ENCODE measurements at regions not wholly inside any gene's neighbourhood (a gene's known extent, or its start where the extent isn't known, plus 50 kb on each side); places are given as distances from the start of the nearest gene placed in this dataset.
A peak's percentile ranks its signal among the peaks of the same experiment; 100 is the strongest.
"Not testable (repeated sequence)": the region's sequence is repeated elsewhere in the genome, so short reads cannot be mapped to it uniquely, and the experiment has no call there.

- no peak for DNase-seq (ENCODE audit: low spot score)
Measured at GRCh38 chr4:181119186-181119585, 1124.0 kb upstream of the TENM3 start.

- DNase-seq (ENCODE audit: low spot score) = no peak
Measured at GRCh38 chr4:181121733-181122132, 1121.5 kb upstream of the TENM3 start.

- DNase-seq (ENCODE audit: low spot score) = no peak
Measured at GRCh38 chr4:181127171-181127570, 1116.0 kb upstream of the TENM3 start.

GRCh38 chr4:181130317-181130716 is 1112.9 kb upstream of the TENM3 start:
- DNase-seq (ENCODE audit: low spot score) = not testable (repeated sequence)

GRCh38 chr4:181137351-181137750 is 1105.9 kb upstream of the TENM3 start:
- DNase-seq (ENCODE audit: low spot score) = no peak

- no peak for DNase-seq (ENCODE audit: low spot score)
Measured at GRCh38 chr4:181138116-181138515, 1105.1 kb upstream of the TENM3 start.

- DNase-seq (ENCODE audit: low spot score) = no peak
Measured at GRCh38 chr4:181140037-181140603, 1103.1 kb upstream of the TENM3 start.

DNA sequence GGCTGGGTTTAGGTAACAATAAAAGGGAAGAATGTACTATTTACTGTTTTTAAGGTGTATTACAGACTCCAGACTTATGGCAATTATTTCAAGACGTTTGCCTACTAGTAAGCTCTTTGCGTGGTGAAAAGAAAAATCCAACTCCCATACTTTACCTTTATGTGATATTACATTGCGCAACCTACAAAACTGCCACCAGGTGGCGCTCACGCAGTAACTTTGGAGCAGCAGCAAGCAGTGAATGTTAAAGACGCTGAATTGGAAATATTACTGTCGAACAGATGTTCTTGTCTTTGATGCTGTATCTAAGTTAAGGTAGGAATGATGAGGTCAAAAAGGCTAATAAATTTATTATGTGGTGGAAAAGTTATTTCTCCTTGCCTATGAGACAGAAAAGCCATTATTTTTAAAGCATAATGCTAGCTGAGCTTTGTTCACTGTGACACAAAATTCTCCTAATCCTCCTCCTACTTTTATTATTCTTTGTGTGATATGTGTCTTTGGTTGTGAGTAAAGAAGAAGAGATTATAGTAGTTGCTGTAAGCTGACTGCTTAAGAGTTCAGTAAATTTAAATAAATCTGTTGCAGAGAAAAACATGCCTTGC is 1099.8 kb upstream of the TENM3 start:
- peak; percentile 83 for DNase-seq (ENCODE audit: low spot score)

DNA sequence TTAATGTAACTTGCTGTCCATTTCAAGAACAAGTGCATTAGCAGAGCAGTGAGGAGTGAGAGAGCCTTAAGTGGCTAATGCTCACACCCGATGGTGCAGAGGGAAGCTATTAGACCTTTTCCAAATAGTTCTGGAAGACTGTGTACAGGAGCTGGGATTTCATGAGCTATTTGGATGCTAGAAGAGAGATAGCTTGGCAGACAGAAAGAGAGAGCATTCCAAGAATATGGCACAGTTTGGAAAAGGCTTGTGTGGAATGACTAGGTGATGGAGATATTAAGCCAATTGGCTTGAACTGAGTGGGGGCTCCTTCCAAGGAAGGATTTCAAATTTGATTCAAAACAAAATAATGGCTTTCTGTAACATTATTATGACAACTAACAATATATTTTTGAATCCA is 1097.2 kb upstream of the TENM3 start:
- DNase-seq (ENCODE audit: low spot score) = peak; percentile 91

GRCh38 chr4:181147416-181147951 is 1095.7 kb upstream of the TENM3 start:
- DNase-seq (ENCODE audit: low spot score) = peak; percentile 89

DNA sequence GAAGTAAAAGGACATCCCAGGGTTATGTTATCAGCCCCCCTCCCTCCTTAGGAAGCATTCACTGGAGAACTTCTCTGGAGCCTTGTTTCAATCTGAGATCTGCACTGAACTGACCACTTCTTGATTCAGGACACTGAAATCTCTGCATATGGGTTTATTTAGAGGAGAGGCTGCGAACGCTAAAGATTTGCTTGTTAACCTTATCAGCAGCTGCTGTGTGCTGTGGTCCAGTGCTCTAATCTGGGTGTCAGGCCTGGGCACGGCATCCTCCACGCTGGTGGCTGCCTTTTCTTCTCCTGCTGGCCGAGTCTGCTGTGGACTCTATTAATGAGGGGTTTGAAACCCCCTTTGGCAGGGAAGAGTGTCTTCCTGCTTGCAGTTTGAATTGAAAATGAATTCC is 1094.7 kb upstream of the TENM3 start:
- no peak for DNase-seq (ENCODE audit: low spot score)

GRCh38 chr4:181150191-181150590 is 1093.0 kb upstream of the TENM3 start:
- DNase-seq (ENCODE audit: low spot score) = peak; percentile 11

GRCh38 chr4:181151856-181152255 is 1091.3 kb upstream of the TENM3 start:
- no peak for DNase-seq (ENCODE audit: low spot score)

- DNase-seq (ENCODE audit: low spot score) = no peak
Measured at GRCh38 chr4:181157647-181158046, 1085.6 kb upstream of the TENM3 start.

GRCh38 chr4:181158971-181159370 is 1084.2 kb upstream of the TENM3 start:
- no peak for DNase-seq (ENCODE audit: low spot score)

- no peak for DNase-seq (ENCODE audit: low spot score)
Measured at GRCh38 chr4:181161669-181162068, 1081.5 kb upstream of the TENM3 start.

DNA sequence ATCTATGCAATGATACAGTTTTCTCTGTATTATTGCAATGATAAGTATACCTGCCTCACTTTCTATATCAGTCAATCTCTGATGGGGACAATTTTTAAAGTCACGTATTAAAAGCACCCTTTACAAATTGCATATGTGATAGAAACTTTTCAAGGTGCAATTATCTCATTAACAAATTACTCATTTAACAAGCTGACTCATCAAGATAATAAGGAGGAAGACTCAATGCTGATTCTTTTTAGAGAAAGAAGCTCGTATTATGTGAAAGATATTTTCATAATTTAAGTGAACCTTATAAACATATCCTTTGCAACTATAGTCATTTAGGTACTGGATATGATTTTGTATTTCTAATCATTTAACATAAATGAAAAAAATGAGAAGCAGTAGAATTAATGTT is 1080.9 kb upstream of the TENM3 start:
- DNase-seq (ENCODE audit: low spot score) = no peak

GRCh38 chr4:181162676-181163075 is 1080.5 kb upstream of the TENM3 start:
- DNase-seq (ENCODE audit: low spot score) = no peak

GRCh38 chr4:181166742-181167399 is 1076.3 kb upstream of the TENM3 start:
- DNase-seq (ENCODE audit: low spot score) = no peak

DNA sequence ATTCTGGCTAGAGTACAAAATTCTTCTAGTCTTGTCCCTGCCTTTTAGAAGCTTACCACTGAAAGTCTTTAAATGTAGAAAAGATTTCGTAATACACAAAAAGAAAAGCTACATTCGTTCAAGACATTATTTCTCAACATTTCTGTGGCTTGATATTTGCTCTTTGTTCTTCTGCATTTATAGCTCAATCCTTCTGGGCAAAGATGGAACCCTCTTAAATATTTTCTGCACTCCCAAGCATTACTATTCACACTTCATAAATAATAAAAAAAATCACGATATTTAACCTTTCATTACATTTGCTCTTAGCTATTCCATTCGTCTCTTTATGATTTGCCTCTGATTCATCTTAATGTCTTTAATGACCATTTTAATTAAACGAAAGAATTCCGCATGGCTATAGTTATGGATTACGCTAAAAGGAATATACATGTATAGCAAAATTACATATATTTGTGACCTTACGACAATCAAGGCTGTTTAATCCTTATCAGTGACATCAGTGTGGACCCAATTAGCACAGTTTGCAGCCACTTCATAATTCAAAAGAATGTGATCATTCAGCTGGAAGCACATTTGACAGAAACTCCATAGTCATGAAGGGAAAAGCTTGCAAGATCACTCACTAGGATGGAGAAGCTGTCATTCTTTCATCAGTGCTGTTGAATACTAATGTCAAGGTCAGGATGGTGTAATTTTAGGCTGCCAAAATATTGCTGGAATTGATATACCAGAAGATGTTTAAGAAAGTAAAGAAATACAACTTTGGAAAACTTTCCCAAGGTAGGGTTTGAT is 1075.0 kb upstream of the TENM3 start:
- no peak for DNase-seq (ENCODE audit: low spot score)

GRCh38 chr4:181173046-181173445 is 1070.2 kb upstream of the TENM3 start:
- DNase-seq (ENCODE audit: low spot score) = no peak

DNA sequence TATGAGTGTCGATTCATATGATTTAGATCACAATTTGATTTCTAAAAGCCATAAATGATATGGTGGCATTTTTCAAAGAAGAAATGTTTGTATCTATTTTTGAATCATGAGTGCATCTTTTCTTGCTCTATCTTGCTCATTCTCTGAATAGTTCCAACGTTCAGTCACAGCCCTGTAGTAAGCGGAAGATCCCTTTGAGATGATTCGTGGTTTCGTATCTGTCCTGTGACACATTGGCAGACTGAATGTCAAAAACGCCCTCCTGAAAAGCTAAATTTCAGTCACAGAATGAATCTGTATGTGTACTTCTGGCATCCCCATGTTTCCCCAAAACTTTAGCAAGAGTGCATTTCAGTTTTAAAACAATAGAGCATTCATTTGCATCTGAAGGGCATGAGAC is 1066.9 kb upstream of the TENM3 start:
- DNase-seq (ENCODE audit: low spot score) = no peak

DNA sequence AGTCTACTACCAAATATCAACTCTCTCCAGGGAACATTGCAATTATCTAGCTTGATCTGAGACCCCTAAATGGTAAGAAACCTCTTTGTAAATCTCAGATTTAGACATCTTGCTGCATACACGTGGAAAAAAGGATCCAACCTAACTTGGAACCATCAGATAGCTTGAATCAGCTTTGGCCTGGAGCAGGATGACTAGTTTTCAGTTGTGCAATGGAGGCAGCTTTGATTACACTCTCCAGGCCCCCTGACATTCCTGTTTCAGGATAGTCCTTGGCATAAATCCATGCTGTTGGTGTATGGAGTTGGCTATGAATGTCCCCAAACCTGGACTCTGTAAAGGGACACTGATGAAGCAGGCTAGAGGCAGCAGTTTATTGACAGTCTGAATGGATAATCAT is 1061.9 kb upstream of the TENM3 start:
- DNase-seq (ENCODE audit: low spot score) = no peak
